ENCODE measurements at regions not wholly inside any gene's neighbourhood (a gene's known extent, or its start where the extent isn't known, plus 50 kb on each side); places are given as distances from the start of the nearest gene placed in this dataset.

GRCh38 chr20:39342463-39342862 lies 380.3 kb downstream of the DHX35 start:
- no peaks in the 10 kb centered on the region for H3K9me1 ChIP-seq (replicated peaks; ENCODE audit: control insufficient read depth, extremely low read depth, insufficient read depth, low read length)
- H3K36me3 ChIP-seq (ENCODE audit: control insufficient read depth in 2 of 2, extremely low read depth in 1 of 2, insufficient read depth in 2 of 2, low read length in 2 of 2): no peaks in the 10 kb centered on the region
- H3K27me3 ChIP-seq (ENCODE audit: control insufficient read depth in 2 of 2, insufficient read depth in 2 of 2, low read length in 2 of 2): no peaks in the 10 kb centered on the region
- FAIRE-seq (no peak), DNase-seq (ENCODE audit: low read depth, low spot score) (no peak)
- ChIA-PET CTCF (no interaction called here), POLR2A (no interaction called here)
- BruUV-seq (replicated peaks): no TSS peak
- dilution Hi-C loops (cut with MboI; ENCODE audit: extremely low pct_ligation_motif_present, low sequenced_read_pairs): no loop called here
- intact Hi-C loops (cut with micrococcal nuclease): no loop called here
- H3K9ac ChIP-seq (replicated peaks; ENCODE audit: extremely low read depth, insufficient read depth, low read length): no peak overlapping the region
- H3K4me1 ChIP-seq (ENCODE audit: control insufficient read depth, extremely low read depth, insufficient read depth, low read length): no peaks in the 10 kb centered on the region
- H3K4me3 ChIP-seq (replicated peaks in 1 of 3; ENCODE audit: insufficient read depth in 1 of 3, low read depth in 1 of 3, low read length in 3 of 3): no peak overlapping the region
- H3K27ac ChIP-seq (ENCODE audit: insufficient read depth, low read depth, low read length): no peak overlapping the region
- H3K79me2 ChIP-seq (ENCODE audit: control insufficient read depth, insufficient read depth, low read length): no peaks in the 10 kb centered on the region
- H4K20me1 ChIP-seq (replicated peaks; ENCODE audit: control insufficient read depth, extremely low read depth, insufficient read depth, low read length): no peaks in the 10 kb centered on the region
- no peak overlapping the region for H2AFZ ChIP-seq (ENCODE audit: low read depth, low read length)
- no peaks in the 10 kb centered on the region for H3K9me3 ChIP-seq (replicated peaks; ENCODE audit: control insufficient read depth, insufficient read depth, low read length)
- no peak overlapping the region for H3K4me2 ChIP-seq (ENCODE audit: insufficient read depth, low read length)
- TF ChIP-seq EZH2 (IDR thresholded peaks at IDR 0.05; ENCODE audit: borderline replicate concordance, low read depth, low read length, severe bottlenecking) (no peak), JUN (IDR thresholded peaks at IDR 0.05; ENCODE audit: borderline replicate concordance, insufficient read depth, insufficient read length, low read depth) (no peak), MYC (IDR thresholded peaks at IDR 0.05; ENCODE audit: low read depth, low read length) (no peak), GATA2 (IDR thresholded peaks at IDR 0.05; ENCODE audit: insufficient read depth, insufficient read length, low read depth, low read length) (no peak), CTCF (IDR thresholded peaks at IDR 0.05; ENCODE audit: extremely low read depth in 1 of 2, insufficient read depth in 1 of 2, low read depth in 1 of 2, low read length in 2 of 2) (no peak), FOS (IDR thresholded peaks at IDR 0.05; ENCODE audit: borderline replicate concordance, insufficient read depth, low read length) (no peak), MAX (IDR thresholded peaks at IDR 0.05; ENCODE audit: insufficient read depth, insufficient read length) (no peak), POLR2A (IDR thresholded peaks at IDR 0.05; ENCODE audit: low read depth, low read length) (no peak), POLR2AphosphoS5 (IDR thresholded peaks at IDR 0.05; ENCODE audit: insufficient read depth, low read depth, low read length) (no peak)
